Adrenal gland (tissue), 9 donors: ENCODE measurements at regions not wholly inside any gene's neighbourhood (a gene's known extent, or its start where the extent isn't known, plus 50 kb on each side); places are given as distances from the start of the nearest gene placed in this dataset.

Experiments used
- DNase-seq, 7 donors: peaks; one replicate each; pipeline ENCODE4 v3.0.0-alpha.2; 2019 to 2020
- H3K27ac ChIP-seq, 5 donors: fragments of 200-600 bp; sonication (generic) in 4 of 5; 1 replicate in 3 of 5; 2 replicates in 2 of 5; pipeline versions ENCODE4 v1.5.1 to v1.8.0; 2016 to 2020; ENCODE audit warnings: mild to moderate bottlenecking in 1 of 5
- H3K27me3 ChIP-seq: fragments of 200-600 bp; 2 replicates; pipeline ENCODE4 v1.8.0; 2021
- H3K36me3 ChIP-seq, 2 donors: fragments of 200-600 bp; replicated peaks in 1 of 2; 1 replicate in 1 of 2; 2 replicates in 1 of 2; pipeline versions ENCODE4 v1.5.1 to v1.8.0; 2018 to 2022
- H3K4me1 ChIP-seq, 2 donors: fragments of 200-600 bp; replicated peaks in 1 of 2; 1 replicate in 1 of 2; 2 replicates in 1 of 2; pipeline versions ENCODE4 v1.5.1 to v1.8.0; 2018 to 2021
- H3K4me3 ChIP-seq, 4 donors: fragments of 200-600 bp; sonication (generic) in 3 of 4; one replicate each; pipeline ENCODE4 v1.5.1; 2016 to 2018
- H3K9me3 ChIP-seq, 3 donors: fragments of 200-600 bp; sonication (generic) in 1 of 3; replicated peaks in 1 of 3; 1 replicate in 2 of 3; 2 replicates in 1 of 3; pipeline versions ENCODE4 v1.5.1 to v1.8.0; 2016 to 2021
- POLR2A ChIP-seq, 2 donors: fragments of 450-650 bp; IDR thresholded peaks; one replicate each; pipeline ENCODE4 v1.6.1; 2017; ENCODE audit warnings: antibody characterized with exemption in 2 of 2, mild to moderate bottlenecking in 2 of 2, moderate library complexity in 1 of 2
- WGBS, 4 donors: extraction: QIAGEN DNeasy Blood & Tissue Kit in 2 of 4; methylation state at CpG; one replicate each; pipeline versions ENCODE4 v1.1.5 to v1.1.7; 2013 to 2017; 5-methylcytosine and 5-hydroxymethylcytosine counted together
- intact Hi-C, 2 donors: fragments of 100-400 bp; cut with DNase I; formaldehyde crosslinking; loops; one replicate each; pipeline versions ENCODE4 v1.14.1 to v1.15.0; 2022 to 2023
- TF ChIP-seq, protein P1 (sequence below), 6 experiments: fragments of 450-650 bp in 4 of 6; fragments of 200-600 bp in 2 of 6; sonication (generic) in 1 of 6; IDR thresholded peaks; 1 replicate in 5 of 6; 2 replicates in 1 of 6; pipeline versions ENCODE4 v1.5.1 to v1.8.0; 2016 to 2021; ENCODE audit warnings: antibody characterized with exemption in 6 of 6, mild to moderate bottlenecking in 2 of 6, moderate library complexity in 1 of 6
- donor health status: healthy with polysubstance abuse.
- donor health status: Bipolar disorder and iron deficiency.
- donor health status: DM: yes; HTN: yes; CAD: no.
- donor health status: DM: no; HTN: no; CAD: no.
- donor health status: DM: no; HTN: no; CAD: no.

DNA sequence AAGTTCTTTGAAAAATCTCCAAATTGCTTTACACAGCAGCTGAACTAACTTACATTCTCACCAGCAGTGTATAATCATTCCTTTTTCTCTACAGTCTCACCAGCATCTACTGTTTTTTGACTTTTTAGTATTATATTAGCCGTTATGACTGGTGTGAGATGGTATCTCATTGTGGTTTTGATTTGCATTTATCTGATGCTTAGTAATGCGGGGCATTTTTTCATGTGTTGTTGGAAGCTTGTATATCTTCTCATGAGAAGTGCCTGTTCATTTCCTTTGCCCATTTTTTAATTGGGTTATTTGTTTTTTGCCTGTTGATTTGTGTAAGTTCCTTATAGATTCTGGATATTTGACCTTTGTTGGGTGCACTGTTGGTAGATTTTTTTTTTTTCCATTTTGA, 931.7 kb downstream of the CENPC start:
- Histone ChIP-seq H3K27ac (no peak overlapping the region), H3K9me3 (peaks cover 0 to 11% (median 0%) of the 10 kb centered on the region in 3 donors), H3K27me3 (no peaks in the 10 kb centered on the region), H3K4me1 (no peaks in the 10 kb centered on the region), H3K4me3 (no peak overlapping the region), H3K36me3 (no peaks in the 10 kb centered on the region)
- DNase-seq: no peak
- TF ChIP-seq POLR2A (IDR thresholded peaks at IDR 0.05): no peak
- TF ChIP-seq, protein P1, sequence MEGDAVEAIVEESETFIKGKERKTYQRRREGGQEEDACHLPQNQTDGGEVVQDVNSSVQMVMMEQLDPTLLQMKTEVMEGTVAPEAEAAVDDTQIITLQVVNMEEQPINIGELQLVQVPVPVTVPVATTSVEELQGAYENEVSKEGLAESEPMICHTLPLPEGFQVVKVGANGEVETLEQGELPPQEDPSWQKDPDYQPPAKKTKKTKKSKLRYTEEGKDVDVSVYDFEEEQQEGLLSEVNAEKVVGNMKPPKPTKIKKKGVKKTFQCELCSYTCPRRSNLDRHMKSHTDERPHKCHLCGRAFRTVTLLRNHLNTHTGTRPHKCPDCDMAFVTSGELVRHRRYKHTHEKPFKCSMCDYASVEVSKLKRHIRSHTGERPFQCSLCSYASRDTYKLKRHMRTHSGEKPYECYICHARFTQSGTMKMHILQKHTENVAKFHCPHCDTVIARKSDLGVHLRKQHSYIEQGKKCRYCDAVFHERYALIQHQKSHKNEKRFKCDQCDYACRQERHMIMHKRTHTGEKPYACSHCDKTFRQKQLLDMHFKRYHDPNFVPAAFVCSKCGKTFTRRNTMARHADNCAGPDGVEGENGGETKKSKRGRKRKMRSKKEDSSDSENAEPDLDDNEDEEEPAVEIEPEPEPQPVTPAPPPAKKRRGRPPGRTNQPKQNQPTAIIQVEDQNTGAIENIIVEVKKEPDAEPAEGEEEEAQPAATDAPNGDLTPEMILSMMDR (IDR thresholded peaks at IDR 0.05): no peak
- intact Hi-C loops: no loop called here
- WGBS, 4 donors: 63 to 89% (median 83%) methylated on average over 2 of the region's 2 CpGs

- intact Hi-C loops: no loop called here
- WGBS, 4 donors: 92 to 100% (median 96%) methylated on average over 2 of the region's 2 CpGs
- no peaks in the 10 kb centered on the region for H3K27me3 ChIP-seq
- no peak for DNase-seq
- H3K4me1 ChIP-seq: no peaks in the 10 kb centered on the region
- H3K4me3 ChIP-seq: no peak overlapping the region
- TF ChIP-seq POLR2A (IDR thresholded peaks at IDR 0.05): no peak
- TF ChIP-seq, protein P1 (IDR thresholded peaks at IDR 0.05): no peak
- no peaks in the 10 kb centered on the region for H3K9me3 ChIP-seq
- H3K27ac ChIP-seq: no peak overlapping the region
- H3K36me3 ChIP-seq: no peaks in the 10 kb centered on the region
Observed at GRCh38 chr4:66609014-66609413, 936.3 kb downstream of the CENPC start.

DNA sequence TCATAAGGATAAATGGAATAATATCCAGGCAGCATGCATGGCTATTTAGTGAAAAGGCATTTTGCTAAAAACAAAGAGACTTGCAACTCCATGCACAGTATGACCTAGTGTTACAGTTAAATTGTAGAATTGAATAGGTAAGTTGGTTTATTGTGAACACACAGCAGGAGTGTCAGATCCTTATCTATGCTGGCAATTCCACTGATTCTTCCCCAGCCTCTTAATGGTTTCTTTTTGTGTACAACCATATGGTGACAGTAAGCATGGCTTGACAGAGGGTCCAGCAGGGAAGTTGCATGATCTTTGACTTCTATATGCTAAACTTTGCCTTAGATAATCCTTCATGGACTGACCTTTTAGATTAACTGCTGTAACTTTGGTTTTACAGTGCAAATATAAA, 936.6 kb upstream of the EPHA5 start:
- intact Hi-C loops: no loop called here
- TF ChIP-seq, protein P1 (IDR thresholded peaks at IDR 0.05): no peak
- TF ChIP-seq POLR2A (IDR thresholded peaks at IDR 0.05): no peak
- no peak for DNase-seq
- Histone ChIP-seq H3K27ac (no peak overlapping the region), H3K27me3 (no peaks in the 10 kb centered on the region), H3K4me1 (no peaks in the 10 kb centered on the region), H3K36me3 (no peaks in the 10 kb centered on the region), H3K9me3 (no peaks in the 10 kb centered on the region), H3K4me3 (no peak overlapping the region)

GRCh38 chr4:66606215-66606614, 935.9 kb upstream of the EPHA5 start:
- Histone ChIP-seq H3K4me1 (no peaks in the 10 kb centered on the region), H3K36me3 (no peaks in the 10 kb centered on the region), H3K27me3 (no peaks in the 10 kb centered on the region), H3K27ac (no peak overlapping the region), H3K9me3 (no peaks in the 10 kb centered on the region), H3K4me3 (no peak overlapping the region)
- intact Hi-C loops: no loop called here
- TF ChIP-seq, protein P1 (IDR thresholded peaks at IDR 0.05): no peak
- no peak for TF ChIP-seq POLR2A (IDR thresholded peaks at IDR 0.05)
- DNase-seq: no peak
